GM12878 (cell line): ENCODE measurements at regions not wholly inside any gene's neighbourhood (a gene's known extent, or its start where the extent isn't known, plus 50 kb on each side); places are given as distances from the start of the nearest gene placed in this dataset.

Source experiments
- BHLHE40 ChIP-seq, 2 experiments: fragments of 450-650 bp in 1 of 2; IDR thresholded peaks; 2 replicates each; pipeline ENCODE4 v1.6.1; 2011 to 2017; ENCODE audit warnings: low read depth in 2 of 2, borderline replicate concordance in 1 of 2, improper control_type of control experiment in 1 of 2, low read length in 1 of 2, mild to moderate bottlenecking in 1 of 2
- EED ChIP-seq: sonication (generic); IDR thresholded peaks from 2 replicates; pipeline ENCODE4 v1.6.1; 2016; ENCODE audit warnings: antibody characterized with exemption, low read depth
- EZH2 ChIP-seq: IDR thresholded peaks from 2 replicates; pipeline ENCODE4 v1.6.1; 2012; ENCODE audit warnings: low read depth, mild to moderate bottlenecking, control low read depth, inconsistent platforms, low read length, borderline replicate concordance; ENCODE audit not compliant: control insufficient read depth
- HDAC6 ChIP-seq: fragments of 200-600 bp; sonication (generic); IDR thresholded peaks from one replicate; pipeline ENCODE4 v1.8.0; 2017; ENCODE audit warnings: antibody characterized with exemption; ENCODE audit not compliant: unreplicated experiment
- MYC ChIP-seq: IDR thresholded peaks from 2 replicates; pipeline ENCODE4 v1.6.1; 2011; ENCODE audit warnings: mild to moderate bottlenecking, low read length, moderate library complexity, inconsistent platforms; ENCODE audit not compliant: insufficient read depth, insufficient replicate concordance, insufficient read length, severe bottlenecking
- NR2C1 ChIP-seq: fragments of 450-650 bp; IDR thresholded peaks from 2 replicates; pipeline ENCODE4 v1.6.1; 2017; ENCODE audit warnings: antibody characterized with exemption, mild to moderate bottlenecking, moderate library complexity
- POLR2A ChIP-seq: IDR thresholded peaks from 2 replicates; pipeline ENCODE4 v1.6.1; 2011; ENCODE audit warnings: low read depth, mild to moderate bottlenecking, low read length
- RBBP5 ChIP-seq: fragments of 200-600 bp; sonication (generic); conservative IDR thresholded peaks from 2 replicates; pipeline ENCODE4 v1.6.1; 2016
- RUNX3 ChIP-seq: IDR thresholded peaks from 2 replicates; pipeline ENCODE4 v1.6.1; 2012; ENCODE audit warnings: low read length, inconsistent platforms
- SRF ChIP-seq, 2 experiments: IDR thresholded peaks; 2 replicates each; pipeline ENCODE4 v1.6.1; 2011; ENCODE audit warnings: low read depth in 2 of 2, low read length in 2 of 2, mild to moderate bottlenecking in 1 of 2, moderate library complexity in 1 of 2
- TAF1 ChIP-seq: IDR thresholded peaks from 2 replicates; pipeline ENCODE4 v1.6.1; 2011; ENCODE audit warnings: mild to moderate bottlenecking, low read depth, low read length, borderline replicate concordance
- TF ChIP-seq, protein P1 (sequence below), 3 experiments: IDR thresholded peaks in 2 of 3; conservative IDR thresholded peaks in 1 of 3; 2 replicates each; pipeline ENCODE4 v1.5.1; 2011; ENCODE audit warnings: low read depth in 3 of 3, low read length in 3 of 3, mild to moderate bottlenecking in 3 of 3, control low read depth in 2 of 3, moderate library complexity in 2 of 3, inconsistent platforms in 1 of 3, mixed read lengths in 1 of 3; ENCODE audit not compliant: control insufficient read depth in 2 of 3, insufficient read depth in 1 of 3; ENCODE audit errors: extremely low read depth in 1 of 3
- TF ChIP-seq, protein P2 (sequence below): IDR thresholded peaks from 2 replicates; pipeline ENCODE4 v1.6.1; 2012; ENCODE audit warnings: low read length, inconsistent platforms

DNA sequence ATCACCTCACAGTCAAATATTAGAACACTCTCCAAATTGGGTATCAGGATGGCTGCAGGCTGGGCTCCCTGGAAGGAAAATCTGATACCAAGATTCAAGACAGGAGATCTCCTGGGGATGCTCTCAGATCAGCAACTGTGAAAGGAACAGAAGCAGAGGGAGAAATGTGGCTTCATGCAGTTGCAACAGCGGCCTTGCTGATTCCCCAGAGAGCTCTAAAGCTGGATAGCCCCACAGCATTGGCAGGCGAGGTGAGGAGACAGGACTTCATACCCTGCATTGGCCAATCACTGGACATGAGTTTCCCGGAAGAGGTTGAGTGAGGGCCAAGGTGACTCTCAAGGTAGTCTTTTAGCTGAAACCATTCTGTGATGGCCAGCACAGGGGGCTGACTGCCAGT, 190.6 kb downstream of the PTPN20 start:
- TF ChIP-seq HDAC6 (no peak), MYC (no peak), EZH2 (no peak), SRF (IDR thresholded peaks at IDR 0.05; ENCODE audit: low read depth in 2 of 2, low read length in 2 of 2) (no peak), RUNX3 (no peak), POLR2A (no peak), NR2C1 (no peak), BHLHE40 (IDR thresholded peaks at IDR 0.05; ENCODE audit: borderline replicate concordance in 1 of 2, low read depth in 2 of 2, low read length in 1 of 2) (no peak), RBBP5 (no peak), EED (no peak), TAF1 (no peak)
- TF ChIP-seq, protein P1, sequence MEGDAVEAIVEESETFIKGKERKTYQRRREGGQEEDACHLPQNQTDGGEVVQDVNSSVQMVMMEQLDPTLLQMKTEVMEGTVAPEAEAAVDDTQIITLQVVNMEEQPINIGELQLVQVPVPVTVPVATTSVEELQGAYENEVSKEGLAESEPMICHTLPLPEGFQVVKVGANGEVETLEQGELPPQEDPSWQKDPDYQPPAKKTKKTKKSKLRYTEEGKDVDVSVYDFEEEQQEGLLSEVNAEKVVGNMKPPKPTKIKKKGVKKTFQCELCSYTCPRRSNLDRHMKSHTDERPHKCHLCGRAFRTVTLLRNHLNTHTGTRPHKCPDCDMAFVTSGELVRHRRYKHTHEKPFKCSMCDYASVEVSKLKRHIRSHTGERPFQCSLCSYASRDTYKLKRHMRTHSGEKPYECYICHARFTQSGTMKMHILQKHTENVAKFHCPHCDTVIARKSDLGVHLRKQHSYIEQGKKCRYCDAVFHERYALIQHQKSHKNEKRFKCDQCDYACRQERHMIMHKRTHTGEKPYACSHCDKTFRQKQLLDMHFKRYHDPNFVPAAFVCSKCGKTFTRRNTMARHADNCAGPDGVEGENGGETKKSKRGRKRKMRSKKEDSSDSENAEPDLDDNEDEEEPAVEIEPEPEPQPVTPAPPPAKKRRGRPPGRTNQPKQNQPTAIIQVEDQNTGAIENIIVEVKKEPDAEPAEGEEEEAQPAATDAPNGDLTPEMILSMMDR (IDR thresholded peaks at IDR 0.05 in 2 of 3, conservative IDR thresholded peaks at IDR 0.05 in 1 of 3; ENCODE audit: control insufficient read depth in 2 of 3, extremely low read depth in 1 of 3, insufficient read depth in 1 of 3, low read depth in 3 of 3, low read length in 3 of 3): no peak
- TF ChIP-seq, protein P2, sequence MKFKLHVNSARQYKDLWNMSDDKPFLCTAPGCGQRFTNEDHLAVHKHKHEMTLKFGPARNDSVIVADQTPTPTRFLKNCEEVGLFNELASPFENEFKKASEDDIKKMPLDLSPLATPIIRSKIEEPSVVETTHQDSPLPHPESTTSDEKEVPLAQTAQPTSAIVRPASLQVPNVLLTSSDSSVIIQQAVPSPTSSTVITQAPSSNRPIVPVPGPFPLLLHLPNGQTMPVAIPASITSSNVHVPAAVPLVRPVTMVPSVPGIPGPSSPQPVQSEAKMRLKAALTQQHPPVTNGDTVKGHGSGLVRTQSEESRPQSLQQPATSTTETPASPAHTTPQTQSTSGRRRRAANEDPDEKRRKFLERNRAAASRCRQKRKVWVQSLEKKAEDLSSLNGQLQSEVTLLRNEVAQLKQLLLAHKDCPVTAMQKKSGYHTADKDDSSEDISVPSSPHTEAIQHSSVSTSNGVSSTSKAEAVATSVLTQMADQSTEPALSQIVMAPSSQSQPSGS: no peak
